ENCODE measurements at regions not wholly inside any gene's neighbourhood (a gene's known extent, or its start where the extent isn't known, plus 50 kb on each side); places are given as distances from the start of the nearest gene placed in this dataset.
"Not testable (repeated sequence)": the region's sequence is repeated elsewhere in the genome, so short reads cannot be mapped to it uniquely, and the experiment has no call there.

DNA sequence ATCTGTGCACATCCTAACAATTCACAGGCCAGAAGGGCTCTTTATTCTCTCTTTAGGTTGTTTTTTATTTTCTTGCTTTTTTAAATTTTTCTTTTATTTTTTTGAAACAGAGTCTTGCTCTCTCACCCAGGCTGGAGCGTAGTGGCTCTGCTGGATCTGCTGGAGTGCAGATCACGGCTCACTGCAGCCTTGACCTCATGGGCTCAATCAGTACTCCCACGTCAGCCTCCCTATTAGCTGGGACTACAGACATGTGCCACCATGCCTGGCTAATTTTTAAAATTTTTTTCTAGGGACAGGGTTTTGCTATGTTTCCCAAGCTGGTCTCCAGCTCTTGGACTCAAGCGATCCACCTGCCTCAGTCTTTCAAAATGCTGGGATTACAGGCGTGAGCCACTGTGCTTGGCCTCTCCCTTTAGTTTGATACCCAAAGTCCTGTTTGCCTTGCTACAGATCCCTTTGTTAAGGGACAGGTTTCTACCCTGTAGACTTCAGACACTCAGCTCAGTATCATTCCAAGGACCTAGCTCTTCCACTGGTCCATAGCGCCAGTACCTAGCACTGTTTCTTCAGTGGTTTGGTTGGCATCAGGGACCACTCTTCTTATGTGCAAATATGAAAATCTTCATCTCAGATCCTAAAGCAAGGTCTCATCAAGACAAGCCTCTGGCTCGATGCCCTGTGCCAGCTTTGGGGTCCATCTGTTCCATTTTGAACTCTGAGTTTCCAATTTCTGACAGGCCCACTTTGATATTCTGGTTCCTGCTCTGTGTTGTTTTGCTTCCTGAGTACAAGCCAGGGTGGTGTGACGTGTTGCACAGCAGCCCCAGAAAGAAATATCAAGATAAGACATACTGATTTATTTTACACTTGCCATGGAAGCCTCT is 211.7 kb downstream of the FAT3 start:
- DNase-seq (ENCODE audit: low spot score): no peak

DNA sequence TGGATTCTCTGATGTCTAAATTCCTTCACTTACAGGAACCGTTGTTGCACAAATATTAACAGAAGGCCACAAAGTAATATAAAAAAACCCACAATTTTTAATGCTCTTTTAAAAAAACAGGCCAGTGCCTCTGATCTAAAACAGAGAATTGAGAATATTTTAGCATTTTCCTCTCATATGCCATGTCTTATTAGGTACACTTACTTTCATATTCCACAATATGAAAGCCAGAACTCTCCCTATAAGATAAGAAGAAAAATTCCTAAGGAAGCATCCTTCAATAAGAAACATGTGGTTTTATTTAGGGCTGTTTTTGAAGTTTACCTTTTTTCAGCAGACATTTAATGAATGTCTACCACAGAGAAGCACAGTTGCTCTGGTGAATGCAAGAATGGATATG is 214.5 kb downstream of the FAT3 start:
- no peak for DNase-seq (ENCODE audit: low spot score)

DNA sequence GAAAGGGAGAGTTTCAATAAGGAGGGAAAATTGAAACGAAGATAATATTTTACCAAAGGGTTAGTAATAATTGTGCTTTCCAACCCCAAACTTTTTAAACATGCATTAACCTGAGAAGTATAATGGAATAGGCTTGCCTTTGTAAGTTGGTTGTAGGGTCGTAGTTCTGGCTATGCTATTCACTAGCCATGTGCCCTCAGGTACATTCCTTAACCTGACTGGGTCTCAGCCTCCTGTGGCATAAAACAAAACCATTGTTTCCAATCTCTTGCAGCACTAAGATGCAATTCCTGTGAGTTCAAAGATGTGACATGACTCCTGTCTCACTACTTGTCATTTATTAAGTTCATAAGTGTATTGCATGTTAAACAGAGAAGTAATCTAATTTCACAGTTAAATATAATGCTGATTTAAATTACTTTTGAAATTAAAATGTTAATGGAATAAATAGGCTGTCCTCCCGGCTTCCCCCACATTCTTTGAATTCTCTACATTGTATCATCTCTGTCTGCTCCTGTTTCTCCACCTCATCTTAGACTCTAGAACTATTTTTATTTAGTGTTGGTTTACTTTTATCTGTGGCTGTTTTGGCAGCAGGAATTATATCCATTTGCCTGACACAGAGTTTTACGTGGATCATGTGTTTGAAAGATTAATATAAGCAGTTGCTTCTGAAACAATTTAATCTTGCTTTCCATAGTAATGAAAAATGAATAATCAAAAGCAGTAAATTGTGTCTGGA is 216.3 kb downstream of the FAT3 start:
- DNase-seq (ENCODE audit: low spot score): no peak

DNA sequence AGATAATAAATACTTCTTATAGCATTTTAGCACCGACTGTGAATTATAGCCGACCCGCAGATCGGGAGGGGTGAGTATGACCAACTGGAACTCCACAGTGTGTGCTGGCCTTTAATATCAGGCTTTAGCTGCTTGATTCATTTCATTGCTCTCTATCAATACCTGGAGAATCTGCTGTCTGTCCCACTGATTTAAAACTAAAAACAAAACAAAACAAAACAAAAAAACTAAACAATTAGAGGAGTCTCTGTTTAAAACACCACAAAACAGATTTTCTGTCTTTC is 216.8 kb downstream of the FAT3 start:
- DNase-seq (ENCODE audit: low spot score): no peak

DNA sequence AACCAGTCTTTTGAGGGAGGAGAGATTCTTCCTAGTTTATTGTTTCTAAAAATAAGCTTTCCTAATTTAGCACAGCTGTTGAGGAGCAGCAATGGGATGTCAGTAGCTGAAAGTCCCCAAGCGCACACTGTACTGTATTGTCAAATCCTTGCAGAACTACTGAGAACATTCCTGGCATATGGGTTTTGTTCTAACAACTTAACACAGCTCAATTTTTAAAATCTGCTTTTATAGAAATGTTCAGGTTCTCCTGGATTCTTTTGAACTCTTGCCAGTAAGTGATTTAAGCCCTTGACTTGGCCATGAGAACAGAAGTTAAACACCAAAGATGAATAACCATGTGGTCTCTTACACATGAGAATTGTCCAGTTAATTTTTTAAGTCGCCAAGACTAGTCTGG is 218.6 kb downstream of the FAT3 start:
- DNase-seq (ENCODE audit: low spot score): no peak

DNA sequence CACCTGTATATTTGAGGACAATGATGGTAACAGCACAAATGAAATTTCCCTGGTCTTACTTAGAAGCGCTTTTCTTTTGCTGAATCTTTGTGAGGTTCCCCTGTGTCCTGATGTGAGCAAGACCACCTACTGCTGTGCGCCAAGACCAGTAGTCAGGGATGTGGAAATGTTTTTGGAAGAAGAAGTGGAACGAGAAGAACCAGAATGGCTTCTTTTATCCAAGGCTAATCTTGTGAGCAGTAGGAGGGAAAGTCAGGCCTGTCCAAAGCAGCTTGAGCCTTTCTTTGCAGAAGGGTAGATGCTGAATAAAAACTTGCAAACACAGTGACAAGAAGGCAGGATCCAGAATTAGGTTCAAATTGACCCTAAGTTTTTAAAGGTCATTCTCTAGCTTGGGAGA is 223.0 kb downstream of the FAT3 start:
- DNase-seq (ENCODE audit: low spot score): no peak

DNA sequence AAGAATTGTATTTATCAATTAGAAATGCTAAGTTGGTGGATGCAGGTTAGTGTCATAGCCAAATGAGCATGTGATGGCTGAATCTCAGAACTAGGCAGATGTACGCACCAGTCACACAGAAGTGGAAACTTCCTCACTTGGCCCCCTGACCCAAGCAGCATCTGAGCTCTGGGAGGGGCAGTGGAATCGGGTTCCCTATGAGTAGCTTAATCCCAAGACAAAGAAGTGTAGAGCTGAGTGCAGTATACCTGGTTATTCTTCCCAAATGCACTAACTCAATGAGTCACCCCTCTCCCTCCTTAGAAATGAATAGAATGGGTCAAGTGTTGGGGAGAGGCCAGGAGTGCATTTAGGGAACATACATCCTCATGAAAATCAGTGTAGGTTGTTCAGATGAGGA is 224.6 kb downstream of the FAT3 start:
- no peak for DNase-seq (ENCODE audit: low spot score)

DNA sequence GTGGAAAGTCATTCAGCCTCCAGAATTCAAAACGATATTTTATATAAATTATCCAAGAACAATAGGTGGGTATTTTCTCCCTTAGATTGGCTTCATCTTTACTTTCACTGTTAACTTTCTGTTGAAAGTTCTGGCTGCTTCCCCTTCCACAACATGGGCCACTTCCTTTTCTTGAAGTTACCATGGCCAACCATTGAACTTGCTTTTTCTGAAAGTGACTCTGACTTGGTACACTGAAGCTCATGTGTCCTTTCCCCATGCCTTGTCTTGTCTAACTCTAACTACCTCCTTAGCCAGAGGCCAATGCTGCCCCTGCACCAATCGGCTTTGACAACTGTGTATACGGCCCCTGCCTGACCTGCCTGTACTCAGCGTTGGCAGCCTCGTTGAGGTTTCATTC is 225.2 kb downstream of the FAT3 start:
- no peak for DNase-seq (ENCODE audit: low spot score)

DNA sequence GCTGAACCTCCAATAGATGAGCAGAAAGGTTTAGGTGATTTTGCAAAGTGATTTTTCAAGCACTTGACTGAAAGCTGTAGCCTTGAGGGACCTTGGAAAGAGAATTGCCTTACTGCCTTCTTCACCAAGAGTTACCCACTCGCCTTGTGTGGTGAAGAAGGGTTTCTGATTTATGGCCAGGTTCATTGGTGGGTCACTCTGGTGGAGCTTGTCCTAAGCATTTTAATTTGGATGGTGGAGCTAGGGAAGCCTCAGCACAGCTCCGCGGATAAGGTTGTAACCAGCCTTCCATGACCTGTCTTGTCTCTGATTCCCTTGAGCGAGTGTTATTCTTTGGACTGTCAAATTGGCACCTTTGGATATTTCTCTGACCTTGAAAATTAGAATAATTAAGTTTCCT is 226.4 kb downstream of the FAT3 start:
- DNase-seq (ENCODE audit: low spot score): no peak

DNA sequence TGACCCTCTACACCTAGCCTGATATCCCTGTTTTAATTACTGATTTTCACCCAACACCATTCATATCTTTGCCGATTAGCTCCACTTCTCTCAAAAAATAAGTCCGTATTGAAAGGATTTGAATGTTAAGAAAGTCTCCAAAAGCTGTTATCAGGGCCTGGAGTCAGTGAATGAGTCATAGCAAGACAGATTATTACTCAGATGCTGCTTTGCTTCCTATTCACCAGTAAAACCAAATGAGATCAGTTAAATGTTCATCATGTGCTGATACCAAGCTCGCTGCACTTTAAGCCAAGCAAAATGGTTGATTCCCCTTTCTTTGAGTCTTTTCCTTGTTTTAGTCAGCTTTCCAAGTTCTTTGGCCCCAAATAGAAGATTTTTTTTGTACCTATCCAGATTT is 228.4 kb downstream of the FAT3 start:
- no peak for DNase-seq (ENCODE audit: low spot score)

DNA sequence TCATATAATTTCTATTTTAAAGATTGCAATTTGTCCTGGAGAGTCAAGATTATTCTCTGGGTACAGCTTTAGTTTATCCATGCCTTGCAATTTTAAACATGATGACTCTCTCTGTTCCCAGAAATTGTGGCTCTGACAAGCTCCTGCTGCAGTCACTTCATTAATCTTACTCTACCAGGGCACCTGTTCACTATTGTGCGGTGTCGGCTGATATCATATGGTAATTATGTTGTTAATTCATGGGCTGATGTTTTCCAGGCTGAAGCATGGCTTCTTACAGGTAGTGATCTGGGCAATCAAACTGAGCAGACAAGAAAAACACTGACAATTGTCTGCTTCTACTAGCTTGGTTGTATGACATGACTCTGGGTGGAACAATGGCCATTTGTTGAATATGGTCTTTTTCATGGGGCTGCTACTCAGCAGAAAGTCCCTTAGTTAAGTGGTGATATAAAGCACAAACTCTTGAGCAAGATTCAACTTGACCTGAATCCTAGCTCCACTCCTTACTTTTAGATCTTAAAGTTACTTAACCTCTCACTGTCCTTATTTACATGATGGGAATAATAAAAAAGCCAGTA is 230.7 kb downstream of the FAT3 start:
- DNase-seq (ENCODE audit: low spot score): no peak

DNA sequence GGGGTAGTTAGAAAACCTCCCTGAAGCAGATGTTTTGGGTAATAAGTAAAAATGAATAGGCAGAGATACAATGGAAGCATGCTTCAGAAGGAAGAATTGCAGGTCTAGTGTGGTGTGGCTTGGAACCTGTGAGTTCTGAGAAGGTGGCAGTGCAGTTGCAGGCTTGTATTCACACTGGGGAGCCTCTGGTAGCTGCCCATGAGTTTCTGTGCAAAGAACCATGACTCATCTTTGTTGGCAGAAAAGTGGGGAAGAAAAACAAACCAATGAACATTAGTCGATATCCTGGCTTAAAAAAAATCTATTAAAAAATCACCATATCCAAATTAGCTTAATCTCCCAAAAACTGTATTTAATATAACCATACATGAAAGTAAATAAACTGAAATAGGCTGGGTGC is 232.6 kb downstream of the FAT3 start:
- DNase-seq (ENCODE audit: low spot score): no peak

DNA sequence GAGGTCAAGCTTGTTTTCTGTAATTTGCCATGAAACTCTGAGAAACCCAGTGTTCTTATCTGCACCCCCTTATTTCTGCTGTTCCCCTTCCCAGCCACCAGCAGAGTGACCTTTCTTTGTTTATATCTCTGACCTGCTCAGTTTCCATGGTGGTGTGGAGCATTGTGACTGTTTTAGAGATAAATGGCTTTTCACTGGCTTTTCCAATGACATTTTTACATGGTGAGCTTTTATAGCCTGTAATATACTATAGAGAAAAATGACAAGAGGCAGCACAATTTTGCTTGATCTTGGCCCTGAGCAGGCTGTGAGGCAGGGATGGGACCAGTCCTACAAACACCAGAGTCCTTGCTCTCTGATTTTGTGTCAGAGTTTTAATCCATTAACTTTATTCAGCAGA is 233.9 kb downstream of the FAT3 start:
- no peak for DNase-seq (ENCODE audit: low spot score)

DNA sequence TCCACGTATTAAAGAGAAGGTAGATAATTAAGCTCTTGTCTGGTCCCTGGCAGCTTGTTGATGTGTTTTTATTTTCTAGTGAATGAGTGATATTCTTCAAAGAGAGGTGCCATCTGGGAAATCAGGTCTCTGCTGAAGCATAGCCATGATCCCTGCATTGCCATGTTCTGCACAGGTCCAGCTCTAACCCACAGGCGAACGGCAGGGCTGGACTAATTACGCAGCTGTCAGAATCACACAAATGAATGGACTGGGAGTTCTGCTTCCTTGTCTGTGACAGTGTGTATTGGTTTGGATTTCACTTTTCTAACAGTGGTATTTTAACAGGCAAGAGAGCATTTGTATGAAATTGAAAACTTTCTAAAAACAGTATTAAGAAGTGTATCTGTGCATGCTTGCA is 235.6 kb downstream of the FAT3 start:
- DNase-seq (ENCODE audit: low spot score): no peak

DNA sequence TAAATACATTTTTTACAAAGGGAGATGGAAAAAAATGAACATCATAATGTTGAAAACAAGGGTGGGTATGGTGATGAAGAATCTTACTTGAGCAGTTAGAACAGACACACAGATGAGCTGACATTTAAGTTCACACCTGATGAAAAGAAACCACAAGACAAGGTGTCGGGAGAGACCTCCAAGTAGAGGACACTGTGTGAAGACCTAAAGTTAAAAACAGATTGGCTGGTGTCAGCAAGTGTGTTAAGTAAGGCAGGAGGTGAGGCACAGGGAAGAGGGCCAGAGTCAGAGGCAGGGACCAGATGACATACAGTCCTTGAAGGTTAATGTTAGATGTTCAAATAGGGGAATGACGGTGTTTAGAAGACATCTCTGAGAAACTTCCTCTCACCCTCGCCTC is 236.8 kb downstream of the FAT3 start:
- DNase-seq (ENCODE audit: low spot score): no peak

DNA sequence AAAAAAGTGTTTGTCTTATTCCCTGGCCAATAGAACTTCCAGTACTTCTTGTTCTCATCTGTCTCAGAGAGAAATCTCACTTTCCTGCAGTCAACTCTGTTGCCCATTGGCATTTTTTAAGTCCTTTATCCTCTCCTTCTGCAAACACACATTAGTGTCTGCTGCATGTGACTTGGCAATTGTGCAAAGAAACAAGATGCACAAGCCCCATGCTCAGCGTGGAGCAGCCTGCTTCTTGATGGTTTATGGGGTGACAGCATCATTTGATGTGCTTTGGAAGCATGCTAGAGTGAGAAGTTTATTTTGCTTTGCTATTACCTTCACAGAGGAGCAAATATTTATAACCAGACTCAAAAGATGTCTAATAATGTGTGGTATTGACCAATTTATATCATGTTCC is 238.2 kb downstream of the FAT3 start:
- DNase-seq (ENCODE audit: low spot score): no peak

DNA sequence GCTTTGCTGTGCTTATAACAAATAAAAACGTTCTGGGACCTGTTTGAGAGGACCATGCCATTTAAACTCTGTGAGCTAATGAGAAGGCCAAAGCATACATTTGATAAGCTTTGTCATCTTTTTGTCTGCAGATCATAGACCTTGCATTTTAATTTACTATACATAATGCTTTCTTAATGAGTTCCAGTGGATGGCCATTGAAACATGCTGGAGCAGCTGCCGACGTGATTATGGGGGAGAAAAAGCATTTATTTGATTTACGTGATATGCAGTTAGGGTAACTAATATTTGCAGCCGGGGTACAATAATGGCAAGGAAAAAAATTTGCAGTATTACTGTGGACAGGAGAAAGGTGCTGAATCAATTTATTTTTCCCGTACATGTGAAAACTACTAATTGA is 240.2 kb downstream of the FAT3 start:
- DNase-seq (ENCODE audit: low spot score): no peak

DNA sequence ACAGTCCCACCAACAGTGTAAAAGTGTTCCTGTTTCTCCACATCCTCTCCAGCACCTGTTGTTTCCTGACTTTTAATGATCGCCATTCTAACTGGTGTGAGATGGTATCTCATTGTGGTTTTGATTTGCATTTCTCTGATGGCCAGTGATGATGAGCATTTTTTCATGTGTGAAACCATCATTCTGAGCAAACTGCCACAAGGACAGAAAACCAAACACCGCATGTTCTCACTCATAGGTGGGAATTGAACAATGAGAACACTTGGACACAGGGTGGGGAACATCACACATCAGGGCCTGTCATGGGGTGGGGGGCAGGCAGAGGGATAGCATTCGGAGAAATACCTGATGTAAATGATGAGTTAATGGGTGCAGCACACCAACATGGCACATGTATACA is 240.8 kb downstream of the FAT3 start:
- DNase-seq (ENCODE audit: low spot score): not testable (repeated sequence)

DNA sequence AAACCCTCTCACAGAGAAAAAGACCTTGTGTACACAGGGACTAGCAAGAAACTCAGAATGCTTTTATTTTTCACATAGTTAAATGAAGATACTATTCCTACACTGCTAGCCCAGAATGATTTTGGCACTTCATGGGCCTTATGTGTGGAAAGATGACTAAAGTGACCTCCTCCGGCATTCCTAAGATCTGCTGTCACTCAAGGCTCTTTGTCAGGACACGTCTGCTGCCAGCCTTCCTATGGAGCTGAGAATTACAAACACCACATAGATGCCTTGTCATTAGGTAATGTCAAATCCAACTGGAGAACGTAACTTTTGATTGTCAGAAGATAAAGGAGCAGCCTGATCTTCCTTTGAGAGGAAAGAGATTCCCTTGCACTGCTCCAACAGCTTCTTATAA is 249.1 kb downstream of the FAT3 start:
- DNase-seq (ENCODE audit: low spot score): no peak

DNA sequence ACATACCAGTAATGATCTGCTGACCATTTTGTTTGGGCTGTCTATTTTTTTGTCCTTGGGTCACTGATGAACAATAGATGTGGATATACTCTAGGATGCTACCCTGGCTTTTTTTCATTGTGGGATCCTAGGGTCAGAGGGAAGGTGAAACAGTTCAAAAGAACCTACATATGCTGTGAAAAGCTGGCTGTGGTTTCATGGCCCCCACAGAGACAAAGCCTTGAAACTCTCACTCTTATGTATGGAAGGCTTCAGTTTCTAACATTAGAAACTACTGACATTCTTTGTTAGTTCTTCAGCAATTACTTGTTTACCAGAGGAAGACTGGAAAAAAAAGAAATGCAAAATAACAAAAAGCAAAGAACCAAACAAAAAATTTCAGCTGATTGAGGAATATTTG is 250.7 kb downstream of the FAT3 start:
- no peak for DNase-seq (ENCODE audit: low spot score)

DNA sequence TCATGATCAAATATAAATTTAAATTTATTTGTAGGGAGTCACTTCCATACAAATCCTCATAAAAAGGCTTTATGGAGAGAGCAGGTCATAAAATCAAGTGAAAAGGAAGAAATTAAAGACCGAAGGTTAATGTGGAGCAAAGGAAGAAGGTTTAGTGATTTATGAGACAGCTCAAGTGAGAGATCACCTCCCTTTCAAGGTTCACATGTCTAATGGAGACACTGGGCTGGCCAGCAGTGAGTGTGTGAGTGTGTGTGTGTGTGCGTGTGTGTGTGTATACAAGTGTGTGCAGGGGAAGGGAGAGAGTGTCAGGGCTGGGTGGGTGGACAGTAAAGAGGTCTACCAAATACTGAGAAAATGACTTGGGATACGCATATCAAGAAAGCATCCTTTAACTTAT is 251.2 kb downstream of the FAT3 start:
- no peak for DNase-seq (ENCODE audit: low spot score)

DNA sequence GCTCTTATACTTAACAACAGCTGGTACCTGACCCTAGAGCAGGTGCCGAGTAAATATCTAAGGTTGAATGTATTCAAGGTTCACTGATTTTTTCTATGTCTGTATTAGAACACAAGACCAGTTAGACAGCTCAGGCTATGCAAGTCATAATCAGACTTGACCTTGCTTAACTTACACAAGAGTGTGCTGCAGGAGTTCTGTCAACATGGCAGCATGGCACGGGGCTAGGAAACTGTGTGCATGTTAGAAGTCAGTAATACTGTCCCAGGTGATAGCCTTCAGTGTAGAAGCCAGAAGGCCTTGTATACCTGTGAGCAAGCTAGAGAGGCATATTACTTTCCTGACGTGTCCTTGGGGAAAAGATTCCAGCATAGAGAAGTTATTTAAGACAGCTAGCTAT is 253.1 kb downstream of the FAT3 start:
- no peak for DNase-seq (ENCODE audit: low spot score)

DNA sequence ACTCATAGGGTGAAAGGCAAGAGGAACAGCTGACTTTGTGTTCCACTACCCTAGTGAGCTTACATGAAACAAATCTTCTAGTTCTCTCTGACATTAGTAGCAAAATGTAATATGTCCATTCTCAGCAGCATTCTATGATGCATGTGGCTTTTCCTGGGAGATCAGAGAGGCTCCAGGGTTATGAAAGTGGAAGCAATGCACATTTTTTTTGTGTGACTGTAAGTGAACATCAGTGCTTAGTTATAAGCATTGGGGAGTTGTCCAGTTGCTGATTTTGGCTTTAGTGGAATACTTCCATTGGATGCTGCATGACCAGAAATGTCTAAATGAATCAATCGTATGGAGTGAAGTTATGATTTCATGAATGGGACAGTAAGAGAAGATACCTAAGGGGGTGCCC is 255.9 kb downstream of the FAT3 start:
- no peak for DNase-seq (ENCODE audit: low spot score)
